ENCODE measurements at regions not wholly inside any gene's neighbourhood (a gene's known extent, or its start where the extent isn't known, plus 50 kb on each side); places are given as distances from the start of the nearest gene placed in this dataset.
"Not testable (repeated sequence)": the region's sequence is repeated elsewhere in the genome, so short reads cannot be mapped to it uniquely, and the experiment has no call there.

- no peak for DNase-seq
Measured at GRCh38 chr5:169411786-169412430, 111.0 kb upstream of the SLIT3 start.

GRCh38 chr5:169410996-169411783, 110.3 kb upstream of the SLIT3 start:
- DNase-seq = no peak

GRCh38 chr5:169408731-169409130, 107.8 kb upstream of the SLIT3 start:
- DNase-seq = no peak

- no peak for DNase-seq
Measured at GRCh38 chr5:169408171-169408570, 107.2 kb upstream of the SLIT3 start.

- DNase-seq = no peak
Measured at GRCh38 chr5:169404223-169404622, 103.3 kb upstream of the SLIT3 start.

- no peak for DNase-seq
Measured at GRCh38 chr5:169398515-169398914, 97.6 kb upstream of the SLIT3 start.

GRCh38 chr5:169395136-169395535, 94.2 kb upstream of the SLIT3 start:
- no peak for DNase-seq

GRCh38 chr5:169394371-169394770, 93.4 kb upstream of the SLIT3 start:
- no peak for DNase-seq

GRCh38 chr5:169393907-169394306, 93.0 kb upstream of the SLIT3 start:
- DNase-seq = no peak

GRCh38 chr5:169390265-169390664, 89.3 kb upstream of the SLIT3 start:
- DNase-seq = no peak

GRCh38 chr5:169389318-169389717, 88.4 kb upstream of the SLIT3 start:
- no peak for DNase-seq

GRCh38 chr5:169385636-169386035, 84.7 kb upstream of the SLIT3 start:
- no peak for DNase-seq

- DNase-seq = peak; percentile 51
Measured at GRCh38 chr5:169384661-169385060, 83.7 kb upstream of the SLIT3 start.

GRCh38 chr5:169374761-169375160, 73.8 kb upstream of the SLIT3 start:
- DNase-seq = no peak

- no peak for DNase-seq
Measured at GRCh38 chr5:169374111-169374510, 73.2 kb upstream of the SLIT3 start.

- DNase-seq = not testable (repeated sequence)
Measured at GRCh38 chr5:169371801-169372200, 70.9 kb upstream of the SLIT3 start.

GRCh38 chr5:169369130-169369529, 68.2 kb upstream of the SLIT3 start:
- no peak for DNase-seq

- no peak for DNase-seq
Measured at GRCh38 chr5:169367861-169368260, 66.9 kb upstream of the SLIT3 start.

- DNase-seq = no peak
Measured at GRCh38 chr5:169357291-169357690, 56.4 kb upstream of the SLIT3 start.

- no peak for DNase-seq
Measured at GRCh38 chr5:169356811-169357210, 55.9 kb upstream of the SLIT3 start.

- DNase-seq = no peak
Measured at GRCh38 chr5:169356181-169356580, 55.2 kb upstream of the SLIT3 start.

- DNase-seq = no peak
Measured at GRCh38 chr5:169354921-169355320, 54.0 kb upstream of the SLIT3 start.

GRCh38 chr5:169354263-169354662, 53.3 kb upstream of the SLIT3 start:
- DNase-seq = no peak

GRCh38 chr5:169352901-169353300, 52.0 kb upstream of the SLIT3 start:
- DNase-seq = no peak

- DNase-seq = no peak
Measured at GRCh38 chr5:169351721-169352120, 50.8 kb upstream of the SLIT3 start.

Data from right hindlimb (tissue), 1 donor.